WTC11 (cell line): ENCODE measurements at regions not wholly inside any gene's neighbourhood (a gene's known extent, or its start where the extent isn't known, plus 50 kb on each side); places are given as distances from the start of the nearest gene placed in this dataset.
"Not testable (repeated sequence)": the region's sequence is repeated elsewhere in the genome, so short reads cannot be mapped to it uniquely, and the experiment has no call there.

Experiments
- ATF1 ChIP-seq: sonication (generic); formaldehyde crosslinking; IDR thresholded peaks from 2 replicates; pipeline ENCODE4 v1.8.1; 2023; ENCODE audit warnings: mild to moderate bottlenecking, moderate library complexity, missing genetic modification reagents
- CTCF ChIP-seq: fragments of 200-600 bp; IDR thresholded peaks from 2 replicates; pipeline ENCODE4 v1.8.0; 2022; ENCODE audit warnings: antibody characterized with exemption
- JUN ChIP-seq: sonication (generic); formaldehyde crosslinking; IDR thresholded peaks from 2 replicates; pipeline ENCODE4 v1.8.0; 2023; ENCODE audit warnings: mild to moderate bottlenecking, missing genetic modification reagents
- MAX ChIP-seq: sonication (generic); formaldehyde crosslinking; IDR thresholded peaks from 2 replicates; pipeline ENCODE4 v1.8.0; 2022; ENCODE audit warnings: mild to moderate bottlenecking, missing genetic modification reagents
- MXD4 ChIP-seq: fragments of 250-450 bp; sonication (Bioruptor Pico); IDR thresholded peaks from 2 replicates; pipeline ENCODE4 v1.8.0; 2021; ENCODE audit warnings: mild to moderate bottlenecking, moderate library complexity, borderline replicate concordance
- NR2C2 ChIP-seq: sonication (generic); formaldehyde crosslinking; IDR thresholded peaks from 2 replicates; pipeline ENCODE4 v1.8.0; 2022; ENCODE audit warnings: mild to moderate bottlenecking, missing genetic modification reagents
- NR3C1 ChIP-seq: sonication (generic); formaldehyde crosslinking; conservative IDR thresholded peaks from 2 replicates; pipeline ENCODE4 v1.8.1; 2023; ENCODE audit warnings: low read depth, mild to moderate bottlenecking, missing genetic modification reagents
- SOX15 ChIP-seq: fragments of 250-450 bp; sonication (Bioruptor Pico); IDR thresholded peaks from 2 replicates; pipeline ENCODE4 v1.9.0; 2021; ENCODE audit warnings: mild to moderate bottlenecking
- TCF7 ChIP-seq: sonication (generic); formaldehyde crosslinking; IDR thresholded peaks from 2 replicates; pipeline ENCODE4 v1.8.0; 2022; ENCODE audit warnings: mild to moderate bottlenecking, low read depth, missing genetic modification reagents, moderate library complexity
- ZNF121 ChIP-seq: sonication (generic); formaldehyde crosslinking; IDR thresholded peaks from 2 replicates; pipeline ENCODE4 v1.8.0; 2023; ENCODE audit warnings: missing genetic modification reagents
- ZNF512 ChIP-seq: sonication (generic); formaldehyde crosslinking; IDR thresholded peaks from 2 replicates; pipeline ENCODE4 v1.8.1; 2022; ENCODE audit warnings: missing genetic modification reagents, borderline replicate concordance
- TF ChIP-seq, protein P1 (sequence below): sonication (generic); formaldehyde crosslinking; IDR thresholded peaks from 2 replicates; pipeline ENCODE4 v1.8.1; 2022; ENCODE audit warnings: low read depth, mild to moderate bottlenecking, moderate library complexity, missing genetic modification reagents, borderline replicate concordance
- TF ChIP-seq, protein P2 (sequence below): fragments of 250-450 bp; sonication (Bioruptor Pico); IDR thresholded peaks from 2 replicates; pipeline ENCODE4 v2.1.2; 2022; ENCODE audit warnings: mild to moderate bottlenecking, moderate library complexity

- not testable (repeated sequence) for TF ChIP-seq ZNF512 (CRISPR knock-in tag); JUN; CTCF; NR2C2 (CRISPR knock-in tag); ATF1; TCF7 (CRISPR knock-in tag); MAX (CRISPR knock-in tag); ZNF121 (CRISPR knock-in tag); SOX15; NR3C1 (CRISPR knock-in tag); MXD4 (CRISPR knock-in tag)
- TF ChIP-seq, protein P1, sequence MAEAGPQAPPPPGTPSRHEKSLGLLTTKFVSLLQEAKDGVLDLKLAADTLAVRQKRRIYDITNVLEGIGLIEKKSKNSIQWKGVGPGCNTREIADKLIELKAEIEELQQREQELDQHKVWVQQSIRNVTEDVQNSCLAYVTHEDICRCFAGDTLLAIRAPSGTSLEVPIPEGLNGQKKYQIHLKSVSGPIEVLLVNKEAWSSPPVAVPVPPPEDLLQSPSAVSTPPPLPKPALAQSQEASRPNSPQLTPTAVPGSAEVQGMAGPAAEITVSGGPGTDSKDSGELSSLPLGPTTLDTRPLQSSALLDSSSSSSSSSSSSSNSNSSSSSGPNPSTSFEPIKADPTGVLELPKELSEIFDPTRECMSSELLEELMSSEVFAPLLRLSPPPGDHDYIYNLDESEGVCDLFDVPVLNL (CRISPR knock-in tag), result not testable (repeated sequence)
- TF ChIP-seq, protein P2, sequence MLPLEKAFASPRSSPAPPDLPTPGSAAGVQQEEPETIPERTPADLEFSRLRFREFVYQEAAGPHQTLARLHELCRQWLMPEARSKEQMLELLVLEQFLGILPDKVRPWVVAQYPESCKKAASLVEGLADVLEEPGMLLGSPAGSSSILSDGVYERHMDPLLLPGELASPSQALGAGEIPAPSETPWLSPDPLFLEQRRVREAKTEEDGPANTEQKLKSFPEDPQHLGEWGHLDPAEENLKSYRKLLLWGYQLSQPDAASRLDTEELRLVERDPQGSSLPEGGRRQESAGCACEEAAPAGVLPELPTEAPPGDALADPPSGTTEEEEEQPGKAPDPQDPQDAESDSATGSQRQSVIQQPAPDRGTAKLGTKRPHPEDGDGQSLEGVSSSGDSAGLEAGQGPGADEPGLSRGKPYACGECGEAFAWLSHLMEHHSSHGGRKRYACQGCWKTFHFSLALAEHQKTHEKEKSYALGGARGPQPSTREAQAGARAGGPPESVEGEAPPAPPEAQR (CRISPR knock-in tag), result not testable (repeated sequence)
These were observed 102.3 kb downstream of the SPP2 start for GRCh38 chr2:234152835-234153234.
